A549 (cell line): ENCODE measurements at regions not wholly inside any gene's neighbourhood (a gene's known extent, or its start where the extent isn't known, plus 50 kb on each side); places are given as distances from the start of the nearest gene placed in this dataset.

ENCODE experiments used
- ATAC-seq, 2 experiments: fragments of 200-7000 bp in 1 of 2; fragments of >200 bp in 1 of 2; cut with Nextera tagmentation in 1 of 2; cut with Tn5 transposase in 1 of 2; 3 replicates each; pipeline versions ENCODE4 v1.8.0 to v1.9.1; 2018 to 2020; ENCODE audit warnings: mild to moderate bottlenecking in 1 of 2, moderate library complexity in 1 of 2
- CTCF ChIA-PET: fragments of 300-600 bp; sonication (Branson Sonifier 250); formaldehyde crosslinking; extraction: SDS; loops from one replicate; lab custom pipeline; 2021; ENCODE audit warnings: antibody characterized with exemption, inconsistent platforms; lab: Yijun Ruan, JAX
- POLR2A ChIA-PET: fragments of 350-600 bp; formaldehyde crosslinking; extraction: SDS; loops from one replicate; lab custom pipeline; 2021; ENCODE audit warnings: antibody characterized with exemption, inconsistent platforms; lab: Yijun Ruan, JAX
- DNase-seq, 2 experiments: peaks; one replicate each; pipeline versions ENCODE4 v3.0.0 to v3.0.0-alpha.2; 2011 to 2016; ENCODE audit warnings: low read depth in 1 of 2, low spot score in 1 of 2
- FAIRE-seq: peaks from 2 replicates; lab custom pipeline; 2011; peaks lifted over from hg19 to GRCh38; lab: Jason Lieb, UNC
- H3K27ac ChIP-seq, 2 experiments: fragments of >200 bp; sonication (Bioruptor Twin); formaldehyde crosslinking; 3 replicates each; pipeline ENCODE4 v1.5.1; 2016 to 2017
- H3K4me1 ChIP-seq: fragments of >200 bp; sonication (Bioruptor Twin); formaldehyde crosslinking; 3 replicates; pipeline ENCODE4 v1.6.1; 2016
- H3K4me2 ChIP-seq: fragments of >200 bp; sonication (Bioruptor Twin); formaldehyde crosslinking; 3 replicates; pipeline ENCODE4 v1.6.1; 2016
- H3K4me3 ChIP-seq: fragments of >200 bp; sonication (Bioruptor Twin); formaldehyde crosslinking; 3 replicates; pipeline ENCODE4 v1.5.1; 2016
- H3K9me3 ChIP-seq: fragments of >200 bp; sonication (Bioruptor Twin); formaldehyde crosslinking; 3 replicates; pipeline ENCODE4 v1.6.1; 2016
- BHLHE40 ChIP-seq: IDR thresholded peaks from 2 replicates; pipeline ENCODE4 v1.6.1; 2012; ENCODE audit warnings: low read depth, low read length, inconsistent platforms
- CEBPB ChIP-seq, 2 experiments: fragments of >200 bp in 1 of 2; sonication (Bioruptor Twin) in 1 of 2; formaldehyde crosslinking in 1 of 2; IDR thresholded peaks; 2 replicates each; pipeline ENCODE4 v1.6.1; 2012 to 2016
- CHD2 ChIP-seq: fragments of 150-350 bp; IDR thresholded peaks from 2 replicates; pipeline ENCODE4 v1.6.1; 2014; ENCODE audit warnings: low read length; ENCODE audit not compliant: partially characterized antibody
- CHD4 ChIP-seq: fragments of 200-600 bp; sonication (generic); IDR thresholded peaks from 2 replicates; pipeline ENCODE4 v1.6.1; 2016; ENCODE audit warnings: antibody characterized with exemption, mild to moderate bottlenecking, borderline replicate concordance
- EP300 ChIP-seq, 2 experiments: fragments of >200 bp; sonication (Bioruptor Twin); formaldehyde crosslinking; IDR thresholded peaks; 2 replicates in 1 of 2; 3 replicates in 1 of 2; pipeline ENCODE4 v1.6.1; 2016 to 2017
- FOSB ChIP-seq: fragments of 250-450 bp; sonication (Bioruptor Pico); IDR thresholded peaks from 2 replicates; pipeline ENCODE4 v1.5.0; 2020; ENCODE audit warnings: mild to moderate bottlenecking, moderate library complexity
- FOSL2 ChIP-seq, 2 experiments: fragments of 450-650 bp in 1 of 2; fragments of >200 bp in 1 of 2; sonication (Bioruptor Twin) in 1 of 2; formaldehyde crosslinking; IDR thresholded peaks; 2 replicates each; pipeline versions ENCODE4 v1.5.0 to v1.6.1; 2016 to 2020; ENCODE audit warnings: mild to moderate bottlenecking in 1 of 2, moderate library complexity in 1 of 2
- GATA3 ChIP-seq: IDR thresholded peaks from 2 replicates; pipeline ENCODE4 v1.6.1; 2012; ENCODE audit warnings: borderline replicate concordance
- HEYL ChIP-seq: fragments of 250-450 bp; sonication (Bioruptor Pico); IDR thresholded peaks from 2 replicates; pipeline ENCODE4 v1.8.0; 2021; ENCODE audit warnings: mild to moderate bottlenecking, moderate library complexity
- HOXB13 ChIP-seq: fragments of 250-450 bp; sonication (Bioruptor Pico); IDR thresholded peaks from 2 replicates; pipeline ENCODE4 v1.5.0; 2020; ENCODE audit warnings: low read depth, mild to moderate bottlenecking, moderate library complexity
- HOXB5 ChIP-seq: fragments of 250-450 bp; sonication (Bioruptor Pico); IDR thresholded peaks from 2 replicates; pipeline ENCODE4 v1.5.0; 2020; ENCODE audit warnings: mild to moderate bottlenecking, moderate library complexity
- JUN ChIP-seq, 2 experiments: fragments of >200 bp; sonication (Bioruptor Twin); formaldehyde crosslinking; IDR thresholded peaks; 2 replicates in 1 of 2; 3 replicates in 1 of 2; pipeline ENCODE4 v1.6.1; 2016 to 2017
- JUNB ChIP-seq: fragments of >200 bp; sonication (Bioruptor Twin); formaldehyde crosslinking; IDR thresholded peaks from 2 replicates; pipeline ENCODE4 v1.6.1; 2016
- KDM5A ChIP-seq: fragments of 200-600 bp; sonication (generic); IDR thresholded peaks from 2 replicates; pipeline ENCODE4 v1.6.1; 2016; ENCODE audit warnings: antibody characterized with exemption, mild to moderate bottlenecking
- POLR2AphosphoS2 ChIP-seq: conservative IDR thresholded peaks from 2 replicates; pipeline ENCODE4 v1.6.1; 2012; ENCODE audit warnings: low read length, improper control_type of control experiment, inconsistent platforms
- RAD21 ChIP-seq, 2 experiments: fragments of >200 bp in 1 of 2; sonication (Bioruptor Twin) in 1 of 2; formaldehyde crosslinking in 1 of 2; IDR thresholded peaks in 1 of 2; conservative IDR thresholded peaks in 1 of 2; 2 replicates in 1 of 2; 3 replicates in 1 of 2; pipeline ENCODE4 v1.6.1; 2012 to 2018; ENCODE audit warnings: inconsistent platforms in 1 of 2
- ZFP36 ChIP-seq: fragments of 450-650 bp; IDR thresholded peaks from 2 replicates; pipeline ENCODE4 v1.6.1; 2014; ENCODE audit warnings: borderline replicate concordance; ENCODE audit not compliant: partially characterized antibody
- ZSCAN20 ChIP-seq: fragments of 250-450 bp; sonication (Bioruptor Pico); IDR thresholded peaks from 2 replicates; pipeline ENCODE4 v1.8.0; 2022; ENCODE audit warnings: mild to moderate bottlenecking, moderate library complexity
- WGBS: methylation state at CpG from one replicate; pipeline ENCODE4 v1.1.6; 2017; ENCODE audit errors: missing lambda C conversion rate; 5-methylcytosine and 5-hydroxymethylcytosine counted together
- TF ChIP-seq, protein P1 (sequence below): IDR thresholded peaks from 2 replicates; pipeline ENCODE4 v1.6.1; 2012
- TF ChIP-seq, protein P2 (sequence below): fragments of 200-600 bp; sonication (generic); IDR thresholded peaks from 2 replicates; pipeline ENCODE4 v1.6.1; 2016; ENCODE audit warnings: antibody characterized with exemption, mild to moderate bottlenecking, moderate library complexity
- TF ChIP-seq, protein P3 (sequence below): fragments of 450-650 bp; IDR thresholded peaks from 2 replicates; pipeline ENCODE4 v1.6.1; 2014; ENCODE audit warnings: antibody characterized with exemption
- TF ChIP-seq, protein P4 (sequence below): fragments of 150-350 bp; IDR thresholded peaks from 2 replicates; pipeline ENCODE4 v1.6.1; 2014; ENCODE audit warnings: low read depth, mild to moderate bottlenecking, low read length

DNA sequence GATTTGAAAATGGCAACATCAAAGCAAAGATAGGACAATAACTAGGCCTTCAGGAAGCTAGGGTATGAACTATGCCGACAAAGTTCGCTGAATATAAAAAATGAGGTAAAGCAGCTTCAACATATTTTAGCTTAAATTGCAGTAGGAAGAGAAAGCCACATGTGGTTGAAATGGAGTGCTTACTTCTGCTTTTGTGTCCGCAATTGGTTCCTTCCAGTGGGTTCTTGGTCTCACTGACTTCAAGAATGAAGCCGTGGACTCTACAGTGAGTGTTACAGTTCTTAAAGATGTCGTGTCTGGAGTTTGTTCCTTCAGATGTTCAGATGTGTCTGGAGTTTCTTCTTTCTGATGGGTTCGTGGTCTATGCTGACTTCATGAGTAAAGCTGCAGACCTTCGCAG, 95.2 kb downstream of the APTX start:
- WGBS = 45% methylated on average over 7 of the region's 7 CpGs
- H3K4me3 ChIP-seq = no peak overlapping the region
- peaks cover 2% of the 10 kb centered on the region; the same call in 1 of the 3 replicates for H3K9me3 ChIP-seq
- no peak overlapping the region for H3K27ac ChIP-seq
- ChIA-PET POLR2A (no interaction called here), CTCF (interaction anchor here (1.0 to 2.3 kb wide), 2 partner anchors 8 to 45 kb away, joined by 3 to 9 read pairs; no protein-coding TSS in a partner anchor)
- no peaks in the 10 kb centered on the region for H3K4me1 ChIP-seq
- ATAC-seq (no peak), DNase-seq (no peak), FAIRE-seq (no peak)
- H3K4me2 ChIP-seq = no peak overlapping the region
- TF ChIP-seq RAD21 (conservative IDR thresholded peaks at IDR 0.05 in 1 of 2, IDR thresholded peaks at IDR 0.05 in 1 of 2) (no peak), EP300 (IDR thresholded peaks at IDR 0.05) (no peak), ZFP36 (no peak), HOXB13 (CRISPR knock-in tag) (no peak), HEYL (CRISPR knock-in tag) (no peak), JUN (IDR thresholded peaks at IDR 0.05) (no peak), ZSCAN20 (no peak), FOSL2 (IDR thresholded peaks at IDR 0.05) (no peak), FOSL2 (CRISPR knock-in tag; IDR thresholded peaks at IDR 0.05) (no peak), POLR2AphosphoS2 (no peak), BHLHE40 (no peak), KDM5A (no peak), GATA3 (no peak), CHD2 (no peak), HOXB5 (CRISPR knock-in tag) (no peak), CHD4 (no peak)
- TF ChIP-seq, protein P1, sequence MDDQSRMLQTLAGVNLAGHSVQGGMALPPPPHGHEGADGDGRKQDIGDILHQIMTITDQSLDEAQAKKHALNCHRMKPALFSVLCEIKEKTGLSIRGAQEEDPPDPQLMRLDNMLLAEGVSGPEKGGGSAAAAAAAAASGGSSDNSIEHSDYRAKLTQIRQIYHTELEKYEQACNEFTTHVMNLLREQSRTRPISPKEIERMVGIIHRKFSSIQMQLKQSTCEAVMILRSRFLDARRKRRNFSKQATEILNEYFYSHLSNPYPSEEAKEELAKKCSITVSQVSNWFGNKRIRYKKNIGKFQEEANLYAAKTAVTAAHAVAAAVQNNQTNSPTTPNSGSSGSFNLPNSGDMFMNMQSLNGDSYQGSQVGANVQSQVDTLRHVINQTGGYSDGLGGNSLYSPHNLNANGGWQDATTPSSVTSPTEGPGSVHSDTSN = no peak
- TF ChIP-seq, protein P2, sequence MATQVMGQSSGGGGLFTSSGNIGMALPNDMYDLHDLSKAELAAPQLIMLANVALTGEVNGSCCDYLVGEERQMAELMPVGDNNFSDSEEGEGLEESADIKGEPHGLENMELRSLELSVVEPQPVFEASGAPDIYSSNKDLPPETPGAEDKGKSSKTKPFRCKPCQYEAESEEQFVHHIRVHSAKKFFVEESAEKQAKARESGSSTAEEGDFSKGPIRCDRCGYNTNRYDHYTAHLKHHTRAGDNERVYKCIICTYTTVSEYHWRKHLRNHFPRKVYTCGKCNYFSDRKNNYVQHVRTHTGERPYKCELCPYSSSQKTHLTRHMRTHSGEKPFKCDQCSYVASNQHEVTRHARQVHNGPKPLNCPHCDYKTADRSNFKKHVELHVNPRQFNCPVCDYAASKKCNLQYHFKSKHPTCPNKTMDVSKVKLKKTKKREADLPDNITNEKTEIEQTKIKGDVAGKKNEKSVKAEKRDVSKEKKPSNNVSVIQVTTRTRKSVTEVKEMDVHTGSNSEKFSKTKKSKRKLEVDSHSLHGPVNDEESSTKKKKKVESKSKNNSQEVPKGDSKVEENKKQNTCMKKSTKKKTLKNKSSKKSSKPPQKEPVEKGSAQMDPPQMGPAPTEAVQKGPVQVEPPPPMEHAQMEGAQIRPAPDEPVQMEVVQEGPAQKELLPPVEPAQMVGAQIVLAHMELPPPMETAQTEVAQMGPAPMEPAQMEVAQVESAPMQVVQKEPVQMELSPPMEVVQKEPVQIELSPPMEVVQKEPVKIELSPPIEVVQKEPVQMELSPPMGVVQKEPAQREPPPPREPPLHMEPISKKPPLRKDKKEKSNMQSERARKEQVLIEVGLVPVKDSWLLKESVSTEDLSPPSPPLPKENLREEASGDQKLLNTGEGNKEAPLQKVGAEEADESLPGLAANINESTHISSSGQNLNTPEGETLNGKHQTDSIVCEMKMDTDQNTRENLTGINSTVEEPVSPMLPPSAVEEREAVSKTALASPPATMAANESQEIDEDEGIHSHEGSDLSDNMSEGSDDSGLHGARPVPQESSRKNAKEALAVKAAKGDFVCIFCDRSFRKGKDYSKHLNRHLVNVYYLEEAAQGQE = no peak
- TF ChIP-seq, protein P3, sequence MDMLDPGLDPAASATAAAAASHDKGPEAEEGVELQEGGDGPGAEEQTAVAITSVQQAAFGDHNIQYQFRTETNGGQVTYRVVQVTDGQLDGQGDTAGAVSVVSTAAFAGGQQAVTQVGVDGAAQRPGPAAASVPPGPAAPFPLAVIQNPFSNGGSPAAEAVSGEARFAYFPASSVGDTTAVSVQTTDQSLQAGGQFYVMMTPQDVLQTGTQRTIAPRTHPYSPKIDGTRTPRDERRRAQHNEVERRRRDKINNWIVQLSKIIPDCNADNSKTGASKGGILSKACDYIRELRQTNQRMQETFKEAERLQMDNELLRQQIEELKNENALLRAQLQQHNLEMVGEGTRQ = no peak
- TF ChIP-seq, protein P4, sequence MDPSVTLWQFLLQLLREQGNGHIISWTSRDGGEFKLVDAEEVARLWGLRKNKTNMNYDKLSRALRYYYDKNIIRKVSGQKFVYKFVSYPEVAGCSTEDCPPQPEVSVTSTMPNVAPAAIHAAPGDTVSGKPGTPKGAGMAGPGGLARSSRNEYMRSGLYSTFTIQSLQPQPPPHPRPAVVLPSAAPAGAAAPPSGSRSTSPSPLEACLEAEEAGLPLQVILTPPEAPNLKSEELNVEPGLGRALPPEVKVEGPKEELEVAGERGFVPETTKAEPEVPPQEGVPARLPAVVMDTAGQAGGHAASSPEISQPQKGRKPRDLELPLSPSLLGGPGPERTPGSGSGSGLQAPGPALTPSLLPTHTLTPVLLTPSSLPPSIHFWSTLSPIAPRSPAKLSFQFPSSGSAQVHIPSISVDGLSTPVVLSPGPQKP = no peak
- TF ChIP-seq, all 56 proteins: peak for 0

DNA sequence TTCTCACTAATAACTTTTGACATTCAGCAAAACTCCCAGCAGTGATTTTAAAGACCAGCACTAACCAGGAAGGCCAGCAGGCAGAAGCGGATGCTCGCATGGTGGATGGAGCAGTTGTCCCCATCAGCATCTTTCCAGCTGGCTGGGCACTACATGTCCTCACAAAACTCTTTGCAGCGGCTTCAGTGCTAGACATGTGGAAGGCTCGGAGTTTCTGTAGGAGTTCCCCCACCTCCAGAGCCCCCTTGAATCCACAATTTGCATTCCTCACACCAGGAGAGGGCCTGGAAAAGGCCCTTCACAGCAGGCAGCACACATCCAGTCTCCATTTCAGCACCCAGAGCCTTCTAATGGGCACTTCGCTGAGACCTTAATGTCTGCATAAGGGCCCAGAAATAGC, 85.6 kb downstream of the APTX start:
- ChIA-PET POLR2A (no interaction called here), CTCF (no interaction called here)
- no peak for FAIRE-seq
- Histone ChIP-seq H3K9me3 (no peaks in the 10 kb centered on the region), H3K4me1 (no peaks in the 10 kb centered on the region), H3K4me3 (no peak overlapping the region), H3K4me2 (no peak overlapping the region), H3K27ac (no peak overlapping the region)
- 63% methylated on average over 5 of the region's 5 CpGs for WGBS
- no peak for TF ChIP-seq CEBPB (IDR thresholded peaks at IDR 0.05)
- TF ChIP-seq HOXB5 (CRISPR knock-in tag) = no peak
- no peak for TF ChIP-seq FOSB (CRISPR knock-in tag)
- TF ChIP-seq JUNB = no peak
- no peak for TF ChIP-seq CHD4
- no peak for DNase-seq
- no peak for ATAC-seq
